Activated CD8-positive, alpha-beta memory T cell treated with anti-CD3 and anti-CD28 coated beads, Interleukin-2, amount 10 ng/mL, durations not matched to agents 7 days and 5 days (primary cell): ENCODE measurements at regions not wholly inside any gene's neighbourhood (a gene's known extent, or its start where the extent isn't known, plus 50 kb on each side); places are given as distances from the start of the nearest gene placed in this dataset.
"Not testable (repeated sequence)": the region's sequence is repeated elsewhere in the genome, so short reads cannot be mapped to it uniquely, and the experiment has no call there.

Source experiments
- ATAC-seq: fragments of 150-1000 bp; cut with Tn5 transposase; one replicate; pipeline ENCODE4 v1.10.0; 2021; ENCODE audit warnings: moderate library complexity
- CTCF ChIA-PET: fragments of 350-600 bp; sonication (Branson Sonifier 250); formaldehyde crosslinking; loops from one replicate; lab custom pipeline; 2021; ENCODE audit warnings: antibody characterized with exemption; lab: Charles Lee
- DNase-seq: peaks from one replicate; pipeline ENCODE4 v3.0.0-alpha.2; 2020
- H3K27ac Mint-ChIP-seq: one replicate; pipeline ENCODE4 v1.8.0; 2021; ENCODE audit warnings: mild to moderate bottlenecking, mixed read lengths
- H3K27me3 Mint-ChIP-seq: one replicate; pipeline ENCODE4 v1.8.0; 2021; ENCODE audit warnings: mixed read lengths
- H3K36me3 Mint-ChIP-seq: one replicate; pipeline ENCODE4 v1.8.0; 2021; ENCODE audit warnings: mild to moderate bottlenecking, mixed read lengths
- H3K4me1 Mint-ChIP-seq: one replicate; pipeline ENCODE4 v1.8.0; 2021; ENCODE audit warnings: mixed read lengths
- H3K4me3 Mint-ChIP-seq: one replicate; pipeline ENCODE4 v1.8.0; 2021; ENCODE audit warnings: mild to moderate bottlenecking, moderate library complexity, mixed read lengths
- H3K9me3 Mint-ChIP-seq: one replicate; pipeline ENCODE4 v1.8.0; 2022; ENCODE audit warnings: low read depth, mixed read lengths

GRCh38 chr7:142629588-142630260 is 119.5 kb upstream of the PRSS1 start:
- ATAC-seq, result no peak
- Mint-ChIP-seq H3K27me3 (no peaks in the 10 kb centered on the region), H3K36me3 (no peaks in the 10 kb centered on the region), H3K4me3 (no peak overlapping the region), H3K27ac (no peak overlapping the region), H3K9me3 (no peaks in the 10 kb centered on the region), H3K4me1 (peaks cover 8% of the 10 kb centered on the region)
- DNase-seq, result no peak
- CTCF ChIA-PET, result interaction anchor here (1.2 kb wide), 1 partner anchor 153 kb away, joined by 3 read pairs; no protein-coding TSS in a partner anchor

- no peaks in the 10 kb centered on the region for H3K9me3 Mint-ChIP-seq
- DNase-seq (no peak), ATAC-seq (no peak)
- no peaks in the 10 kb centered on the region for H3K36me3 Mint-ChIP-seq
- no peak overlapping the region for H3K27ac Mint-ChIP-seq
- CTCF ChIA-PET, result no interaction called here
- peaks cover 8% of the 10 kb centered on the region for H3K4me1 Mint-ChIP-seq
- H3K27me3 Mint-ChIP-seq, result no peaks in the 10 kb centered on the region
- H3K4me3 Mint-ChIP-seq, result no peak overlapping the region
Observed at GRCh38 chr7:142628945-142629344, 120.3 kb upstream of the PRSS1 start.

GRCh38 chr7:142627223-142627622 is 122.0 kb upstream of the PRSS1 start:
- H3K36me3 Mint-ChIP-seq, H3K27me3 Mint-ChIP-seq, ATAC-seq, H3K9me3 Mint-ChIP-seq, H3K4me1 Mint-ChIP-seq, DNase-seq: not testable (repeated sequence)
- Mint-ChIP-seq H3K4me3 (peak overlapping the region; percentile 61), H3K27ac (peak overlapping the region; percentile 70)
- CTCF ChIA-PET, result interaction anchor here (1.5 to 1.8 kb wide), 2 partner anchors 10 to 156 kb away, joined by 5 to 7 read pairs; no protein-coding TSS in a partner anchor

GRCh38 chr7:142626420-142627035 is 122.7 kb upstream of the PRSS1 start:
- Mint-ChIP-seq H3K27me3 (no peaks in the 10 kb centered on the region), H3K4me1 (no peaks in the 10 kb centered on the region)

GRCh38 chr7:142625216-142625615 is 124.1 kb upstream of the PRSS1 start:
- not testable (repeated sequence) for H3K27ac Mint-ChIP-seq, H3K27me3 Mint-ChIP-seq, DNase-seq, H3K36me3 Mint-ChIP-seq, H3K4me3 Mint-ChIP-seq, H3K4me1 Mint-ChIP-seq, ATAC-seq, H3K9me3 Mint-ChIP-seq
- CTCF ChIA-PET, result interaction anchor here (0.8 to 2.2 kb wide), 5 partner anchors 22 to 186 kb away, joined by 3 to 7 read pairs (median 4); no protein-coding TSS in a partner anchor

More at GRCh38 chr7:142626420-142627035, 122.7 kb upstream of the PRSS1 start:
- Mint-ChIP-seq H3K4me3 (peak overlapping the region; percentile 61), H3K9me3 (no peaks in the 10 kb centered on the region), H3K27ac (peak overlapping the region; percentile 70), H3K36me3 (no peaks in the 10 kb centered on the region)
- DNase-seq, result peak; percentile 70
- peak; percentile 64 for ATAC-seq
- CTCF ChIA-PET, result interaction anchor here (1.5 to 2.2 kb wide), 3 partner anchors 11 to 185 kb away, joined by 5 to 7 read pairs (median 6); no protein-coding TSS in a partner anchor

GRCh38 chr7:142620402-142620801 is 128.9 kb upstream of the PRSS1 start:
- Mint-ChIP-seq H3K27me3 (peaks cover 11% of the 10 kb centered on the region), H3K4me3 (no peak overlapping the region)

GRCh38 chr7:142618655-142619351 is 130.5 kb upstream of the PRSS1 start:
- ATAC-seq, result peak; percentile 45
- H3K4me3 Mint-ChIP-seq, result peak overlapping the region; percentile 56
- no peak for DNase-seq
- no peaks in the 10 kb centered on the region for H3K36me3 Mint-ChIP-seq
- H3K4me1 Mint-ChIP-seq, result peaks cover 6% of the 10 kb centered on the region
- peaks cover 15% of the 10 kb centered on the region for H3K27me3 Mint-ChIP-seq
- H3K27ac Mint-ChIP-seq, result peak overlapping the region; percentile 79
- no peaks in the 10 kb centered on the region for H3K9me3 Mint-ChIP-seq
- CTCF ChIA-PET, result interaction anchor here (1.1 kb wide), 1 partner anchor 84 kb away, joined by 3 read pairs; no protein-coding TSS in a partner anchor

More at GRCh38 chr7:142620402-142620801, 128.9 kb upstream of the PRSS1 start:
- no peaks in the 10 kb centered on the region for H3K9me3 Mint-ChIP-seq
- no peak overlapping the region for H3K27ac Mint-ChIP-seq
- CTCF ChIA-PET, result no interaction called here
- no peak for DNase-seq
- H3K36me3 Mint-ChIP-seq, result no peaks in the 10 kb centered on the region
- H3K4me1 Mint-ChIP-seq, result peaks cover 4% of the 10 kb centered on the region
- ATAC-seq, result no peak

GRCh38 chr7:142616842-142617241 is 132.4 kb upstream of the PRSS1 start:
- Mint-ChIP-seq H3K9me3 (no peaks in the 10 kb centered on the region), H3K4me3 (peak overlapping the region; percentile 62), H3K4me1 (peaks cover 10% of the 10 kb centered on the region), H3K36me3 (no peaks in the 10 kb centered on the region), H3K27ac (no peak overlapping the region), H3K27me3 (peaks cover 15% of the 10 kb centered on the region)
- DNase-seq, result no peak
- CTCF ChIA-PET, result no interaction called here
- no peak for ATAC-seq

GRCh38 chr7:142616121-142616643 is 133.1 kb upstream of the PRSS1 start:
- Mint-ChIP-seq H3K9me3 (no peaks in the 10 kb centered on the region), H3K4me1 (peaks cover 15% of the 10 kb centered on the region), H3K36me3 (no peaks in the 10 kb centered on the region), H3K27me3 (peaks cover 15% of the 10 kb centered on the region), H3K27ac (peak overlapping the region; percentile 80), H3K4me3 (peak overlapping the region; percentile 62)
- DNase-seq (no peak), ATAC-seq (no peak)
- CTCF ChIA-PET, result interaction anchor here (0.8 to 0.9 kb wide), 2 partner anchors 82 to 171 kb away, joined by 3 read pairs; no protein-coding TSS in a partner anchor

- H3K36me3 Mint-ChIP-seq, result no peaks in the 10 kb centered on the region
- DNase-seq, result no peak
- CTCF ChIA-PET, result interaction anchor here (0.8 to 1.5 kb wide), 4 partner anchors 12 to 193 kb away, joined by 3 to 6 read pairs (median 3); no protein-coding TSS in a partner anchor
- no peaks in the 10 kb centered on the region for H3K9me3 Mint-ChIP-seq
- H3K27me3 Mint-ChIP-seq, result peaks cover 14% of the 10 kb centered on the region
- peak; percentile 37 for ATAC-seq
- H3K4me3 Mint-ChIP-seq, result peak overlapping the region; percentile 62
- peaks cover 17% of the 10 kb centered on the region for H3K4me1 Mint-ChIP-seq
- H3K27ac Mint-ChIP-seq, result peak overlapping the region; percentile 80
Observed at GRCh38 chr7:142615508-142615907, 133.8 kb upstream of the PRSS1 start.

GRCh38 chr7:142614116-142614515 is 135.2 kb upstream of the PRSS1 start:
- Mint-ChIP-seq H3K9me3 (no peaks in the 10 kb centered on the region), H3K27me3 (peaks cover 11% of the 10 kb centered on the region), H3K27ac (no peak overlapping the region), H3K4me3 (no peak overlapping the region), H3K36me3 (no peaks in the 10 kb centered on the region), H3K4me1 (peaks cover 28% of the 10 kb centered on the region)
- ATAC-seq (no peak), DNase-seq (no peak)
- CTCF ChIA-PET, result no interaction called here

- Mint-ChIP-seq H3K9me3 (no peaks in the 10 kb centered on the region), H3K27me3 (peaks cover 5% of the 10 kb centered on the region), H3K4me1 (peaks cover 33% of the 10 kb centered on the region), H3K36me3 (no peaks in the 10 kb centered on the region), H3K27ac (no peak overlapping the region), H3K4me3 (no peak overlapping the region)
- DNase-seq (no peak), ATAC-seq (no peak)
- CTCF ChIA-PET, result no interaction called here
Observed at GRCh38 chr7:142612237-142612881, 136.9 kb upstream of the PRSS1 start.
